Gastrocnemius medialis (tissue), 4 donors: ENCODE measurements at regions not wholly inside any gene's neighbourhood (a gene's known extent, or its start where the extent isn't known, plus 50 kb on each side); places are given as distances from the start of the nearest gene placed in this dataset.
"Not testable (repeated sequence)": the region's sequence is repeated elsewhere in the genome, so short reads cannot be mapped to it uniquely, and the experiment has no call there.

Experiments
- POLR2A ChIP-seq, 2 donors: fragments of 450-650 bp; IDR thresholded peaks; one replicate each; pipeline ENCODE4 v1.6.1; 2017; ENCODE audit warnings: antibody characterized with exemption in 2 of 2, mild to moderate bottlenecking in 2 of 2, moderate library complexity in 2 of 2
- TF ChIP-seq, protein P1 (sequence below), 5 experiments: fragments of 450-650 bp in 3 of 5; fragments of 200-600 bp in 2 of 5; sonication (generic) in 2 of 5; IDR thresholded peaks in 4 of 5; conservative IDR thresholded peaks in 1 of 5; 1 replicate in 4 of 5; 2 replicates in 1 of 5; pipeline ENCODE4 v1.5.1; 2016 to 2019; ENCODE audit warnings: antibody characterized with exemption in 5 of 5, mild to moderate bottlenecking in 3 of 5, moderate library complexity in 3 of 5

DNA sequence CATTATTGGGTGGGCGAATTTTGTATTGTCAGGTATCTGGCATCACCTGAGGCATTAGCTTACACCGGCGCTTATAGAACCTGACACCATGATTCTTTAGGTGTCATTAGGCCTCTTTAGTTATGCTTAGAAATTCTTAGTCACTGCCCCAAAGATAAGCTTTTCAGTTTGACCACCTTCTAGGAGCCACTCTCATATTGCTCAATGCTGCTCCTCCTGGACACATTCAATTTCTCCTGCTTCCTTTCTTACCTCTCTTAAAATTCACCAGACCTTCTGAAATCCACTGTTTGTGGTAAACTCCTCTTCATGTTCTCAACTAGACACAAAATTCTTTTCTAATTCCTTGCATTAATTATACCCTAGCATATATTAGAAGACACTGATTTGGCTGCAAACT, 93.9 kb upstream of the NOX4 start:
- TF ChIP-seq, protein P1, sequence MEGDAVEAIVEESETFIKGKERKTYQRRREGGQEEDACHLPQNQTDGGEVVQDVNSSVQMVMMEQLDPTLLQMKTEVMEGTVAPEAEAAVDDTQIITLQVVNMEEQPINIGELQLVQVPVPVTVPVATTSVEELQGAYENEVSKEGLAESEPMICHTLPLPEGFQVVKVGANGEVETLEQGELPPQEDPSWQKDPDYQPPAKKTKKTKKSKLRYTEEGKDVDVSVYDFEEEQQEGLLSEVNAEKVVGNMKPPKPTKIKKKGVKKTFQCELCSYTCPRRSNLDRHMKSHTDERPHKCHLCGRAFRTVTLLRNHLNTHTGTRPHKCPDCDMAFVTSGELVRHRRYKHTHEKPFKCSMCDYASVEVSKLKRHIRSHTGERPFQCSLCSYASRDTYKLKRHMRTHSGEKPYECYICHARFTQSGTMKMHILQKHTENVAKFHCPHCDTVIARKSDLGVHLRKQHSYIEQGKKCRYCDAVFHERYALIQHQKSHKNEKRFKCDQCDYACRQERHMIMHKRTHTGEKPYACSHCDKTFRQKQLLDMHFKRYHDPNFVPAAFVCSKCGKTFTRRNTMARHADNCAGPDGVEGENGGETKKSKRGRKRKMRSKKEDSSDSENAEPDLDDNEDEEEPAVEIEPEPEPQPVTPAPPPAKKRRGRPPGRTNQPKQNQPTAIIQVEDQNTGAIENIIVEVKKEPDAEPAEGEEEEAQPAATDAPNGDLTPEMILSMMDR (IDR thresholded peaks at IDR 0.05 in 4 of 5, conservative IDR thresholded peaks at IDR 0.05 in 1 of 5): not testable (repeated sequence)
- not testable (repeated sequence) for TF ChIP-seq POLR2A (IDR thresholded peaks at IDR 0.05)
